ENCODE measurements at regions not wholly inside any gene's neighbourhood (a gene's known extent, or its start where the extent isn't known, plus 50 kb on each side); places are given as distances from the start of the nearest gene placed in this dataset.

- TF ChIP-seq, protein P1, sequence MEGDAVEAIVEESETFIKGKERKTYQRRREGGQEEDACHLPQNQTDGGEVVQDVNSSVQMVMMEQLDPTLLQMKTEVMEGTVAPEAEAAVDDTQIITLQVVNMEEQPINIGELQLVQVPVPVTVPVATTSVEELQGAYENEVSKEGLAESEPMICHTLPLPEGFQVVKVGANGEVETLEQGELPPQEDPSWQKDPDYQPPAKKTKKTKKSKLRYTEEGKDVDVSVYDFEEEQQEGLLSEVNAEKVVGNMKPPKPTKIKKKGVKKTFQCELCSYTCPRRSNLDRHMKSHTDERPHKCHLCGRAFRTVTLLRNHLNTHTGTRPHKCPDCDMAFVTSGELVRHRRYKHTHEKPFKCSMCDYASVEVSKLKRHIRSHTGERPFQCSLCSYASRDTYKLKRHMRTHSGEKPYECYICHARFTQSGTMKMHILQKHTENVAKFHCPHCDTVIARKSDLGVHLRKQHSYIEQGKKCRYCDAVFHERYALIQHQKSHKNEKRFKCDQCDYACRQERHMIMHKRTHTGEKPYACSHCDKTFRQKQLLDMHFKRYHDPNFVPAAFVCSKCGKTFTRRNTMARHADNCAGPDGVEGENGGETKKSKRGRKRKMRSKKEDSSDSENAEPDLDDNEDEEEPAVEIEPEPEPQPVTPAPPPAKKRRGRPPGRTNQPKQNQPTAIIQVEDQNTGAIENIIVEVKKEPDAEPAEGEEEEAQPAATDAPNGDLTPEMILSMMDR (conservative IDR thresholded peaks at IDR 0.05; ENCODE audit: low read depth, low read length), result no peak
- TF ChIP-seq EZH2 (IDR thresholded peaks at IDR 0.05; ENCODE audit: borderline replicate concordance, low read depth, low read length, poor library complexity, severe bottlenecking), result no peak
Observed at GRCh38 chr11:70551351-70552166, 153.2 kb downstream of the CTTN start.

Data from A673 (cell line).